ENCODE measurements at regions not wholly inside any gene's neighbourhood (a gene's known extent, or its start where the extent isn't known, plus 50 kb on each side); places are given as distances from the start of the nearest gene placed in this dataset.

- Histone ChIP-seq H2BK15ac (ENCODE audit: low read depth, low read length) (no peak overlapping the region), H2BK20ac (ENCODE audit: low read depth, low read length) (no peak overlapping the region), H2AFZ (replicated peaks; ENCODE audit: low read length, poor library complexity) (no peak overlapping the region), H3K79me1 (ENCODE audit: low read depth in 1 of 2, low read length in 2 of 2) (no peaks in the 10 kb centered on the region), H3K56ac (ENCODE audit: extremely low read depth, insufficient read depth, low read length) (no peak overlapping the region), H3K36me3 (ENCODE audit: control insufficient read depth, insufficient read depth, low read length) (no peaks in the 10 kb centered on the region), H3K9me3 (ENCODE audit: control insufficient read depth, insufficient read depth, low read length) (peaks cover 28% of the 10 kb centered on the region), H3K4me3 (ENCODE audit: insufficient read depth, low read depth, low read length) (no peak overlapping the region), H2BK120ac (ENCODE audit: low read depth, low read length) (no peak overlapping the region), H2AK5ac (ENCODE audit: low read depth, low read length) (no peak overlapping the region), H3K4me1 (ENCODE audit: control insufficient read depth, insufficient read depth, low read length) (no peaks in the 10 kb centered on the region), H3K27me3 (ENCODE audit: control insufficient read depth, insufficient read depth, low read length) (no peaks in the 10 kb centered on the region), H3K27ac (ENCODE audit: insufficient read depth, low read length) (no peak overlapping the region), H3K9me1 (ENCODE audit: insufficient read depth, low read length) (no peaks in the 10 kb centered on the region), H2BK5ac (ENCODE audit: low read depth, low read length, poor library complexity, severe bottlenecking) (no peak overlapping the region), H4K20me1 (ENCODE audit: insufficient read depth, low read length) (no peaks in the 10 kb centered on the region), H3K4ac (ENCODE audit: low read depth, low read length) (no peak overlapping the region), H4K5ac (ENCODE audit: low read depth, low read length) (no peak overlapping the region), H4K8ac (ENCODE audit: low read depth in 2 of 2, low read length in 2 of 2) (no peak overlapping the region), H3K23ac (ENCODE audit: low read depth, low read length) (no peak overlapping the region), H3K14ac (replicated peaks; ENCODE audit: low read depth, low read length) (no peak overlapping the region), H3K4me2 (ENCODE audit: low read depth, low read length) (no peak overlapping the region), H3K18ac (ENCODE audit: low read depth, low read length) (no peak overlapping the region), H4K91ac (ENCODE audit: insufficient read depth, low read depth, low read length) (no peak overlapping the region), H2AK9ac (replicated peaks; ENCODE audit: low read depth, low read length, poor library complexity) (no peak overlapping the region), H3K9ac (ENCODE audit: low read depth, low read length) (no peak overlapping the region)
- no peak for DNase-seq
- no TSS peak for BruUV-seq (replicated peaks)
- POLR2A ChIA-PET (ENCODE audit: unreplicated experiment): no interaction called here
- in situ Hi-C loops (cut with MboI; ENCODE audit: low sequenced_read_pairs) (no loop called here), dilution Hi-C loops (cut with HindIII; ENCODE audit: low sequenced_read_pairs, unreplicated experiment) (no loop called here), intact Hi-C loops (cut with micrococcal nuclease) (no loop called here)
- no peak for TF ChIP-seq SMC3 (IDR thresholded peaks at IDR 0.05; ENCODE audit: low read depth, low read length)
- no peak for TF ChIP-seq FOS (IDR thresholded peaks at IDR 0.05; ENCODE audit: low read depth, low read length)
- TF ChIP-seq CHD1 (IDR thresholded peaks at IDR 0.05; ENCODE audit: low read depth, low read length): no peak
- no peak for TF ChIP-seq MAZ (IDR thresholded peaks at IDR 0.05; ENCODE audit: borderline replicate concordance, low read depth, low read length)
- no peak for TF ChIP-seq BHLHE40 (IDR thresholded peaks at IDR 0.05; ENCODE audit: low read depth, low read length)
- no peak for TF ChIP-seq RFX5 (IDR thresholded peaks at IDR 0.05; ENCODE audit: low read depth, low read length)
- no peak for TF ChIP-seq MXI1 (IDR thresholded peaks at IDR 0.05; ENCODE audit: borderline replicate concordance, low read depth, low read length)
- no peak for TF ChIP-seq USF2 (IDR thresholded peaks at IDR 0.05; ENCODE audit: low read depth, low read length)
- no peak for TF ChIP-seq CTCF (conservative IDR thresholded peaks at IDR 0.05; ENCODE audit: low read depth, low read length)
- no peak for TF ChIP-seq NFE2L2 (IDR thresholded peaks at IDR 0.05; ENCODE audit: low read depth, low read length)
- TF ChIP-seq RAD21 (IDR thresholded peaks at IDR 0.05; ENCODE audit: low read length): no peak
- TF ChIP-seq POLR2A (IDR thresholded peaks at IDR 0.05; ENCODE audit: low read depth, low read length): no peak
- no peak for TF ChIP-seq ELK1 (IDR thresholded peaks at IDR 0.05; ENCODE audit: borderline replicate concordance, low read depth, low read length)
- no peak for TF ChIP-seq MAFK (IDR thresholded peaks at IDR 0.05; ENCODE audit: low read depth, low read length)
- TF ChIP-seq CEBPB (IDR thresholded peaks at IDR 0.05; ENCODE audit: low read depth, low read length): no peak
- TF ChIP-seq RCOR1 (IDR thresholded peaks at IDR 0.05; ENCODE audit: insufficient replicate concordance, low read length): no peak
- CTCF ChIA-PET: no interaction called here
- WGBS, 2 experiments (ENCODE audit: extremely low coverage in 2 of 2, insufficient read length in 1 of 2): no CpG with 5 or more reads among the region's 4 CpGs
- no peak for ATAC-seq (ENCODE audit: low read depth)
These were observed 317.0 kb downstream of the MAF start for GRCh38 chr16:79283578-79283977.
